Right forelimb (tissue), 1 donor: ENCODE measurements at regions not wholly inside any gene's neighbourhood (a gene's known extent, or its start where the extent isn't known, plus 50 kb on each side); places are given as distances from the start of the nearest gene placed in this dataset.

ENCODE experiments used
- DNase-seq: peaks from one replicate; pipeline ENCODE4 v3.0.0-alpha.2; 2018

- no peak for DNase-seq
Observed at GRCh38 chr4:38230821-38231563, 270.8 kb downstream of the PTTG2 start.

GRCh38 chr4:38231626-38232025 lies 271.4 kb downstream of the PTTG2 start:
- no peak for DNase-seq

GRCh38 chr4:38232741-38233140 lies 272.5 kb downstream of the PTTG2 start:
- no peak for DNase-seq

- DNase-seq = no peak
Observed at GRCh38 chr4:38233727-38234480, 273.7 kb downstream of the PTTG2 start.

GRCh38 chr4:38235354-38235753 lies 275.2 kb downstream of the PTTG2 start:
- DNase-seq = no peak

- DNase-seq = no peak
Observed at GRCh38 chr4:38236003-38236402, 275.8 kb downstream of the PTTG2 start.

- DNase-seq = no peak
Observed at GRCh38 chr4:38236503-38236902, 276.3 kb downstream of the PTTG2 start.

- DNase-seq = no peak
Observed at GRCh38 chr4:38237139-38237538, 276.9 kb downstream of the PTTG2 start.

GRCh38 chr4:38241541-38241940 lies 281.3 kb downstream of the PTTG2 start:
- no peak for DNase-seq

- no peak for DNase-seq
Observed at GRCh38 chr4:38242101-38242500, 281.9 kb downstream of the PTTG2 start.

- no peak for DNase-seq
Observed at GRCh38 chr4:38242822-38243387, 282.7 kb downstream of the PTTG2 start.

GRCh38 chr4:38243388-38244053 lies 283.3 kb downstream of the PTTG2 start:
- no peak for DNase-seq

GRCh38 chr4:38254825-38255224 lies 294.6 kb downstream of the PTTG2 start:
- DNase-seq = no peak

GRCh38 chr4:38255572-38255971 lies 295.4 kb downstream of the PTTG2 start:
- DNase-seq = no peak

- no peak for DNase-seq
Observed at GRCh38 chr4:38266616-38267015, 306.4 kb downstream of the PTTG2 start.

GRCh38 chr4:38268108-38268820 lies 308.1 kb downstream of the PTTG2 start:
- no peak for DNase-seq

- no peak for DNase-seq
Observed at GRCh38 chr4:38268837-38269236, 308.6 kb downstream of the PTTG2 start.

- DNase-seq = no peak
Observed at GRCh38 chr4:38273407-38273806, 313.2 kb downstream of the PTTG2 start.

- no peak for DNase-seq
Observed at GRCh38 chr4:38275331-38276100, 315.3 kb downstream of the PTTG2 start.

GRCh38 chr4:38278255-38278654 lies 318.1 kb downstream of the PTTG2 start:
- DNase-seq = no peak

GRCh38 chr4:38279077-38279476 lies 318.9 kb downstream of the PTTG2 start:
- DNase-seq = no peak
